GM12873 (cell line): ENCODE measurements at regions not wholly inside any gene's neighbourhood (a gene's known extent, or its start where the extent isn't known, plus 50 kb on each side); places are given as distances from the start of the nearest gene placed in this dataset.

ENCODE experiments used
- TF ChIP-seq, protein P1 (sequence below): IDR thresholded peaks from 2 replicates; pipeline ENCODE4 v1.5.1; 2012; ENCODE audit warnings: low read depth, mild to moderate bottlenecking, moderate library complexity, low read length, control low read depth; ENCODE audit not compliant: insufficient read depth; ENCODE audit errors: missing control alignments

DNA sequence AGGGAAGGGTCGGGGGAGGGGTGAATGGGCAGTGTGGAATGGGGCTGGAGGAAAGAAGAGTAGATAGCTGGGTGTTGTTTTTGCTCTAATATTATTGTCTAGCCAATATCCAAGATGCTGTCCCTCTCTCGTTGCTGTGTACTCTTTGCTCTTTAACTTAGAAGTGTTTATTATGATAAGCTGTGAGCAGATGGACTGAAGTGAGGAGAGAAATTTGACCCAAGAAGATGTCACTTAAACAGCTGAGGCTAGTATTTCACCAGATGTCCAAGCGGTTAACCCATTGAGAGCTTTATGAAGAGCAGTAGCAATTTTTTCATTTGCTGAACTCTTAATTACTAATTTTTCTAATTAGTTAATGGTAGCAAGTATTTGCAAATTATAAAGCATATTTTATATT, 212.2 kb upstream of the TP63 start:
- TF ChIP-seq, protein P1, sequence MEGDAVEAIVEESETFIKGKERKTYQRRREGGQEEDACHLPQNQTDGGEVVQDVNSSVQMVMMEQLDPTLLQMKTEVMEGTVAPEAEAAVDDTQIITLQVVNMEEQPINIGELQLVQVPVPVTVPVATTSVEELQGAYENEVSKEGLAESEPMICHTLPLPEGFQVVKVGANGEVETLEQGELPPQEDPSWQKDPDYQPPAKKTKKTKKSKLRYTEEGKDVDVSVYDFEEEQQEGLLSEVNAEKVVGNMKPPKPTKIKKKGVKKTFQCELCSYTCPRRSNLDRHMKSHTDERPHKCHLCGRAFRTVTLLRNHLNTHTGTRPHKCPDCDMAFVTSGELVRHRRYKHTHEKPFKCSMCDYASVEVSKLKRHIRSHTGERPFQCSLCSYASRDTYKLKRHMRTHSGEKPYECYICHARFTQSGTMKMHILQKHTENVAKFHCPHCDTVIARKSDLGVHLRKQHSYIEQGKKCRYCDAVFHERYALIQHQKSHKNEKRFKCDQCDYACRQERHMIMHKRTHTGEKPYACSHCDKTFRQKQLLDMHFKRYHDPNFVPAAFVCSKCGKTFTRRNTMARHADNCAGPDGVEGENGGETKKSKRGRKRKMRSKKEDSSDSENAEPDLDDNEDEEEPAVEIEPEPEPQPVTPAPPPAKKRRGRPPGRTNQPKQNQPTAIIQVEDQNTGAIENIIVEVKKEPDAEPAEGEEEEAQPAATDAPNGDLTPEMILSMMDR: no peak

GRCh38 chr3:189419683-189420082, 211.5 kb upstream of the TP63 start:
- TF ChIP-seq, protein P1: no peak

GRCh38 chr3:189424922-189425321, 206.3 kb upstream of the TP63 start:
- TF ChIP-seq, protein P1: no peak

- TF ChIP-seq, protein P1: no peak
Observed at GRCh38 chr3:189429019-189429418, 202.2 kb upstream of the TP63 start.

- TF ChIP-seq, protein P1: no peak
Observed at GRCh38 chr3:189430166-189430565, 201.0 kb upstream of the TP63 start.

- TF ChIP-seq, protein P1: no peak
Observed at GRCh38 chr3:189446959-189447560, 184.1 kb upstream of the TP63 start.

DNA sequence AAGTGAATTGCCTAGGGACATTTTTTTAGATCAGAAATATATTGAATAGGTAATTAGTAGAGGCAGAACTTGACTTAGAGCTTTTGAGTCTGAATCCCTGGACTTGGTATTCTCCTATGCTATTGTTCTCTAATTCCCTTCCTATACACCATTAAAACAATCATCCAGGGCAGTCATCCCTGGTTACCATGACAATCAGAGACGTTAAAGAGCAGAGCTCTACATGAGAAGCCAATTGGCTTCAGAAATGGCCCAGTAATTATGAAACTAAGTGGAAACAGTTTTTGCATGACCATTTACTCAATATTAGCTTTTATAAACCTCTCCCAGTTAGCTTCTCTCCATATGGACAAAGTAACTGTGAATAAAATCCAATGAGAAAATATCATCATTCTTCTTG, 182.1 kb upstream of the TP63 start:
- TF ChIP-seq, protein P1: no peak

DNA sequence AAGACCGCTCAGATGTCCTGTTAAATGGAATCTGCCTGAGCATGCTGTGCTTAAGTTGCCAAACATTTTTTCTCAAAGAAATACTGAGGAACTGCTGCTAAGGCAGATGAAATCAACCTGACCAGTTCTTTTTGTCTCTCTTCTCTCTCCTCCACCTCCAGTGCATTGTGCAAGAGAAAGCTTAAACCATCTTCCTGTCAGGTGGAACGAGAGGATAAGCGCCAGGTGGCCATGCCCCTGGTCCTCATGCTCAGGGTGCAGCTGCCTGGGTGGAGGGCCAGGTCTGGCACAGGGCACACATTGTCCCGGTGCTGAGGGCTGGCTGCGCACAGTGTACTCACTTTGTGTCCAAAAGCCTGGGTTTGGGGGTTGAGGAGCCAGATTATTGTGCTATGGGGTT, 176.2 kb upstream of the TP63 start:
- TF ChIP-seq, protein P1: no peak
